ENCODE measurements at regions not wholly inside any gene's neighbourhood (a gene's known extent, or its start where the extent isn't known, plus 50 kb on each side); places are given as distances from the start of the nearest gene placed in this dataset.
A peak's percentile ranks its signal among the peaks of the same experiment; 100 is the strongest.

- no peak overlapping the region for H3K27ac Mint-ChIP-seq
- no peaks in the 10 kb centered on the region for H3K36me3 Mint-ChIP-seq
- peaks cover 0 to 3% (median 0%) of the 10 kb centered on the region in 3 donors for H3K9me3 Mint-ChIP-seq
- no peaks in the 10 kb centered on the region for H3K27me3 Mint-ChIP-seq
- no peak overlapping the region for H3K4me3 Mint-ChIP-seq
- no peaks in the 10 kb centered on the region for H3K4me1 Mint-ChIP-seq
These were observed 343.8 kb downstream of the USP25 start for GRCh38 chr21:16073586-16073985.

GRCh38 chr21:16074950-16075489, 345.2 kb downstream of the USP25 start:
- H3K27ac Mint-ChIP-seq: no peak overlapping the region
- no peaks in the 10 kb centered on the region for H3K27me3 Mint-ChIP-seq
- no peaks in the 10 kb centered on the region for H3K4me1 Mint-ChIP-seq
- H3K4me3 Mint-ChIP-seq: no peak overlapping the region
- peaks cover 0 to 3% (median 0%) of the 10 kb centered on the region in 3 donors for H3K9me3 Mint-ChIP-seq
- H3K36me3 Mint-ChIP-seq: no peaks in the 10 kb centered on the region

GRCh38 chr21:16075649-16076282, 346.0 kb downstream of the USP25 start:
- Mint-ChIP-seq H3K4me3 (no peak overlapping the region), H3K36me3 (no peaks in the 10 kb centered on the region), H3K4me1 (no peaks in the 10 kb centered on the region), H3K27ac (no peak overlapping the region), H3K27me3 (no peaks in the 10 kb centered on the region), H3K9me3 (peaks cover 0 to 3% (median 0%) of the 10 kb centered on the region in 3 donors)

GRCh38 chr21:16076465-16076864, 346.7 kb downstream of the USP25 start:
- Mint-ChIP-seq H3K27me3 (no peaks in the 10 kb centered on the region), H3K27ac (no peak overlapping the region), H3K9me3 (peaks cover 0 to 5% (median 0%) of the 10 kb centered on the region in 3 donors), H3K36me3 (no peaks in the 10 kb centered on the region), H3K4me3 (no peak overlapping the region), H3K4me1 (no peaks in the 10 kb centered on the region)

- Mint-ChIP-seq H3K36me3 (no peaks in the 10 kb centered on the region), H3K27me3 (no peaks in the 10 kb centered on the region), H3K9me3 (peaks cover 0 to 5% (median 0%) of the 10 kb centered on the region in 3 donors), H3K27ac (no peak overlapping the region), H3K4me3 (no peak overlapping the region), H3K4me1 (no peaks in the 10 kb centered on the region)
These were observed 348.6 kb downstream of the USP25 start for GRCh38 chr21:16078382-16078781.

GRCh38 chr21:16079830-16080229, 350.0 kb downstream of the USP25 start:
- peaks cover 0 to 2% (median 0%) of the 10 kb centered on the region in 3 donors for H3K9me3 Mint-ChIP-seq
- H3K4me3 Mint-ChIP-seq: peak overlapping the region in 1 of 4 donors; percentile 27
- no peak overlapping the region for H3K27ac Mint-ChIP-seq
- no peaks in the 10 kb centered on the region for H3K4me1 Mint-ChIP-seq
- H3K27me3 Mint-ChIP-seq: no peaks in the 10 kb centered on the region
- H3K36me3 Mint-ChIP-seq: no peaks in the 10 kb centered on the region

GRCh38 chr21:16081304-16081703, 351.5 kb downstream of the USP25 start:
- Mint-ChIP-seq H3K27me3 (no peaks in the 10 kb centered on the region), H3K9me3 (peaks cover 0 to 2% (median 0%) of the 10 kb centered on the region in 3 donors), H3K4me1 (no peaks in the 10 kb centered on the region), H3K36me3 (no peaks in the 10 kb centered on the region), H3K4me3 (no peak overlapping the region), H3K27ac (no peak overlapping the region)

- Mint-ChIP-seq H3K4me3 (no peak overlapping the region), H3K4me1 (no peaks in the 10 kb centered on the region), H3K27me3 (no peaks in the 10 kb centered on the region), H3K27ac (no peak overlapping the region), H3K36me3 (no peaks in the 10 kb centered on the region), H3K9me3 (peaks cover 0 to 2% (median 0%) of the 10 kb centered on the region in 3 donors)
These were observed 352.4 kb downstream of the USP25 start for GRCh38 chr21:16082038-16082816.

GRCh38 chr21:16084776-16085364, 355.1 kb downstream of the USP25 start:
- no peak overlapping the region for H3K27ac Mint-ChIP-seq
- no peaks in the 10 kb centered on the region for H3K36me3 Mint-ChIP-seq
- H3K4me1 Mint-ChIP-seq: no peaks in the 10 kb centered on the region

GRCh38 chr21:16085421-16085820, 355.6 kb downstream of the USP25 start:
- peaks cover 0 to 2% (median 0%) of the 10 kb centered on the region in 3 donors for H3K9me3 Mint-ChIP-seq
- H3K4me1 Mint-ChIP-seq: no peaks in the 10 kb centered on the region
- H3K27me3 Mint-ChIP-seq: no peaks in the 10 kb centered on the region
- no peaks in the 10 kb centered on the region for H3K36me3 Mint-ChIP-seq
- no peak overlapping the region for H3K4me3 Mint-ChIP-seq
- no peak overlapping the region for H3K27ac Mint-ChIP-seq

More at GRCh38 chr21:16084776-16085364, 355.1 kb downstream of the USP25 start:
- no peaks in the 10 kb centered on the region for H3K27me3 Mint-ChIP-seq
- H3K9me3 Mint-ChIP-seq: peaks cover 0 to 2% (median 0%) of the 10 kb centered on the region in 3 donors
- no peak overlapping the region for H3K4me3 Mint-ChIP-seq

- Mint-ChIP-seq H3K27me3 (no peaks in the 10 kb centered on the region), H3K36me3 (no peaks in the 10 kb centered on the region), H3K27ac (no peak overlapping the region), H3K9me3 (peaks cover 0 to 2% (median 0%) of the 10 kb centered on the region in 3 donors), H3K4me1 (no peaks in the 10 kb centered on the region), H3K4me3 (no peak overlapping the region)
These were observed 356.3 kb downstream of the USP25 start for GRCh38 chr21:16086121-16086520.

GRCh38 chr21:16086936-16087335, 357.2 kb downstream of the USP25 start:
- H3K4me3 Mint-ChIP-seq: no peak overlapping the region
- H3K36me3 Mint-ChIP-seq: no peaks in the 10 kb centered on the region
- H3K27me3 Mint-ChIP-seq: no peaks in the 10 kb centered on the region
- no peaks in the 10 kb centered on the region for H3K9me3 Mint-ChIP-seq
- no peaks in the 10 kb centered on the region for H3K4me1 Mint-ChIP-seq
- no peak overlapping the region for H3K27ac Mint-ChIP-seq

GRCh38 chr21:16087523-16087922, 357.7 kb downstream of the USP25 start:
- no peak overlapping the region for H3K4me3 Mint-ChIP-seq
- H3K27ac Mint-ChIP-seq: no peak overlapping the region
- no peaks in the 10 kb centered on the region for H3K36me3 Mint-ChIP-seq
- no peaks in the 10 kb centered on the region for H3K4me1 Mint-ChIP-seq
- no peaks in the 10 kb centered on the region for H3K27me3 Mint-ChIP-seq
- H3K9me3 Mint-ChIP-seq: no peaks in the 10 kb centered on the region

- Mint-ChIP-seq H3K27me3 (no peaks in the 10 kb centered on the region), H3K4me1 (no peaks in the 10 kb centered on the region), H3K36me3 (no peaks in the 10 kb centered on the region), H3K9me3 (no peaks in the 10 kb centered on the region), H3K27ac (no peak overlapping the region), H3K4me3 (no peak overlapping the region)
These were observed 358.3 kb downstream of the USP25 start for GRCh38 chr21:16088056-16088455.

- Mint-ChIP-seq H3K27me3 (no peaks in the 10 kb centered on the region), H3K36me3 (no peaks in the 10 kb centered on the region), H3K27ac (no peak overlapping the region), H3K4me3 (no peak overlapping the region), H3K9me3 (peaks cover 0 to 3% (median 0%) of the 10 kb centered on the region in 3 donors), H3K4me1 (no peaks in the 10 kb centered on the region)
These were observed 365.2 kb downstream of the USP25 start for GRCh38 chr21:16095005-16095404.
